ENCODE measurements at regions not wholly inside any gene's neighbourhood (a gene's known extent, or its start where the extent isn't known, plus 50 kb on each side); places are given as distances from the start of the nearest gene placed in this dataset.

DNA sequence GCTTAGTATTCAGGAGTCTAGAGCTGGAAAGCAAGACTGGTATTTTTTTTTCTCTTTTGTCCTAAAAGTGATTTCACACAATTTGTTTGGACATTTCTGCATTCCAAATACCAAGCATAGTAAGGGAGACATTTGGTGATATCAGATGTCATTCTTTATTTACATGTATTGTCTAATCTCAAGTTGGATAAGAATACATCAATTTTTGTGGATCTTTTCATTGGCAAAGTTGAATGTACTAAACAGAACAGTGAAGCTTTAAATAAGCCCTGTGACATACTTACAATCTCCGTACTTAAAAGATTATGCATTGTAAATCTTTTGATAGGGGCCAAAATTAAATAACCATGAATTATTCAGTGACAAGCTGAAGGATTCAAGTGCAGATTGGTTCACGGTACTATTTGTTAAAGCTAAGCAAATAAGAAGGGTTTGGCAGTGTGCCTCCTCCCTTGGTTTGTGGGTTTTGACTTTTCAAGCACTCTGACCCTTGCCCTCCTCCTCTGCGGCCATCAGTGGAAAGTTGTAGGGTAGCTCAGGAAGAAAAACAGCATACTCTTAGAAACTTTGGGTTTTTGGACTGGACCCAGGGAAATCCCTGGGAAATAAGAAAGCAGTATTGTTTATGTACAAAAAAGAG is 663.7 kb downstream of the ADGRL2 start:
- TF ChIP-seq EZH2phosphoT487 (IDR thresholded peaks at IDR 0.05) (no peak), EZH2 (IDR thresholded peaks at IDR 0.05) (no peak)
- TF ChIP-seq, protein P1, sequence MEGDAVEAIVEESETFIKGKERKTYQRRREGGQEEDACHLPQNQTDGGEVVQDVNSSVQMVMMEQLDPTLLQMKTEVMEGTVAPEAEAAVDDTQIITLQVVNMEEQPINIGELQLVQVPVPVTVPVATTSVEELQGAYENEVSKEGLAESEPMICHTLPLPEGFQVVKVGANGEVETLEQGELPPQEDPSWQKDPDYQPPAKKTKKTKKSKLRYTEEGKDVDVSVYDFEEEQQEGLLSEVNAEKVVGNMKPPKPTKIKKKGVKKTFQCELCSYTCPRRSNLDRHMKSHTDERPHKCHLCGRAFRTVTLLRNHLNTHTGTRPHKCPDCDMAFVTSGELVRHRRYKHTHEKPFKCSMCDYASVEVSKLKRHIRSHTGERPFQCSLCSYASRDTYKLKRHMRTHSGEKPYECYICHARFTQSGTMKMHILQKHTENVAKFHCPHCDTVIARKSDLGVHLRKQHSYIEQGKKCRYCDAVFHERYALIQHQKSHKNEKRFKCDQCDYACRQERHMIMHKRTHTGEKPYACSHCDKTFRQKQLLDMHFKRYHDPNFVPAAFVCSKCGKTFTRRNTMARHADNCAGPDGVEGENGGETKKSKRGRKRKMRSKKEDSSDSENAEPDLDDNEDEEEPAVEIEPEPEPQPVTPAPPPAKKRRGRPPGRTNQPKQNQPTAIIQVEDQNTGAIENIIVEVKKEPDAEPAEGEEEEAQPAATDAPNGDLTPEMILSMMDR (IDR thresholded peaks at IDR 0.05) = no peak
